OCI-LY7 (cell line): ENCODE measurements at regions not wholly inside any gene's neighbourhood (a gene's known extent, or its start where the extent isn't known, plus 50 kb on each side); places are given as distances from the start of the nearest gene placed in this dataset.

Source experiments
- EZH2phosphoT487 ChIP-seq: fragments of 200-600 bp; sonication (generic); IDR thresholded peaks from 2 replicates; pipeline ENCODE4 v1.6.1; 2018; ENCODE audit warnings: low read depth, borderline replicate concordance, mild to moderate bottlenecking, mixed run types, antibody characterized with exemption, low read length, moderate library complexity, mixed read lengths
- TF ChIP-seq, protein P1 (sequence below): fragments of 200-600 bp; sonication (generic); conservative IDR thresholded peaks from 2 replicates; pipeline ENCODE4 v1.5.1; 2014; ENCODE audit warnings: mild to moderate bottlenecking, antibody characterized with exemption, low read length, moderate library complexity, mixed read lengths

- TF ChIP-seq, protein P1, sequence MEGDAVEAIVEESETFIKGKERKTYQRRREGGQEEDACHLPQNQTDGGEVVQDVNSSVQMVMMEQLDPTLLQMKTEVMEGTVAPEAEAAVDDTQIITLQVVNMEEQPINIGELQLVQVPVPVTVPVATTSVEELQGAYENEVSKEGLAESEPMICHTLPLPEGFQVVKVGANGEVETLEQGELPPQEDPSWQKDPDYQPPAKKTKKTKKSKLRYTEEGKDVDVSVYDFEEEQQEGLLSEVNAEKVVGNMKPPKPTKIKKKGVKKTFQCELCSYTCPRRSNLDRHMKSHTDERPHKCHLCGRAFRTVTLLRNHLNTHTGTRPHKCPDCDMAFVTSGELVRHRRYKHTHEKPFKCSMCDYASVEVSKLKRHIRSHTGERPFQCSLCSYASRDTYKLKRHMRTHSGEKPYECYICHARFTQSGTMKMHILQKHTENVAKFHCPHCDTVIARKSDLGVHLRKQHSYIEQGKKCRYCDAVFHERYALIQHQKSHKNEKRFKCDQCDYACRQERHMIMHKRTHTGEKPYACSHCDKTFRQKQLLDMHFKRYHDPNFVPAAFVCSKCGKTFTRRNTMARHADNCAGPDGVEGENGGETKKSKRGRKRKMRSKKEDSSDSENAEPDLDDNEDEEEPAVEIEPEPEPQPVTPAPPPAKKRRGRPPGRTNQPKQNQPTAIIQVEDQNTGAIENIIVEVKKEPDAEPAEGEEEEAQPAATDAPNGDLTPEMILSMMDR: no peak
- no peak for TF ChIP-seq EZH2phosphoT487
Observed at GRCh38 chr18:30234755-30235154, 807.8 kb downstream of the DSC3 start.
